CD4-positive, alpha-beta T cell (primary cell): ENCODE measurements at regions not wholly inside any gene's neighbourhood (a gene's known extent, or its start where the extent isn't known, plus 50 kb on each side); places are given as distances from the start of the nearest gene placed in this dataset.

Source experiments
- ATAC-seq: fragments of 200-7000 bp; cut with Tn5 transposase; one replicate; pipeline ENCODE4 v1.10.0; 2022; ENCODE audit warnings: mild to moderate bottlenecking; ENCODE audit not compliant: poor library complexity
- CTCF ChIA-PET: fragments of 350-600 bp; sonication (Branson Sonifier 250); formaldehyde crosslinking; loops from one replicate; lab custom pipeline; 2021; ENCODE audit warnings: antibody characterized with exemption, inconsistent platforms; lab: Charles Lee
- POLR2A ChIA-PET: fragments of 350-600 bp; sonication (Branson Sonifier 250); formaldehyde crosslinking; loops from one replicate; lab custom pipeline; 2021; ENCODE audit warnings: antibody characterized with exemption, inconsistent platforms; lab: Charles Lee
- DNase-seq, 14 experiments: peaks; one replicate each; pipeline ENCODE4 v3.0.0-alpha.2; 2013 to 2020; ENCODE audit warnings: mixed read lengths in 2 of 14
- H3K27ac ChIP-seq, 2 donors: one replicate each; pipeline versions ENCODE4 v1.5.1 to v1.7.0; 2013; ENCODE audit warnings: low read length in 2 of 2, low read depth in 1 of 2, mild to moderate bottlenecking in 1 of 2
- H3K27me3 ChIP-seq, 2 experiments: 1 replicate in 1 of 2; 2 replicates in 1 of 2; pipeline versions ENCODE4 v1.6.1 to v1.7.0; 2013; ENCODE audit warnings: low read length in 2 of 2, control low read depth in 1 of 2, mild to moderate bottlenecking in 1 of 2, moderate library complexity in 1 of 2; ENCODE audit not compliant: insufficient read depth in 2 of 2, control insufficient read depth in 1 of 2
- H3K36me3 ChIP-seq: one replicate; pipeline ENCODE4 v1.6.1; 2013; ENCODE audit warnings: low read length, control low read depth; ENCODE audit not compliant: insufficient read depth
- H3K4me1 ChIP-seq: one replicate; pipeline ENCODE4 v1.6.1; 2013; ENCODE audit warnings: low read length, control low read depth; ENCODE audit not compliant: insufficient read depth
- H3K4me3 ChIP-seq: one replicate; pipeline ENCODE4 v1.5.1; 2013; ENCODE audit warnings: mild to moderate bottlenecking, low read length, moderate library complexity
- H3K9me3 ChIP-seq, 2 experiments: 1 replicate in 1 of 2; 2 replicates in 1 of 2; pipeline versions ENCODE4 v1.6.1 to v1.7.0; 2013; ENCODE audit warnings: low read length in 2 of 2, mild to moderate bottlenecking in 2 of 2, control low read depth in 1 of 2, moderate library complexity in 1 of 2; ENCODE audit not compliant: control insufficient read depth in 1 of 2, insufficient read depth in 1 of 2
- H3K27ac Mint-ChIP-seq: one replicate; pipeline ENCODE4 v1.8.0; 2020; ENCODE audit warnings: mixed read lengths
- H3K27me3 Mint-ChIP-seq: one replicate; pipeline ENCODE4 v1.8.0; 2021; ENCODE audit warnings: mixed read lengths
- H3K36me3 Mint-ChIP-seq: one replicate; pipeline ENCODE4 v1.8.0; 2021; ENCODE audit warnings: low read depth, mixed read lengths
- H3K4me1 Mint-ChIP-seq: one replicate; pipeline ENCODE4 v1.8.0; 2021; ENCODE audit warnings: low read depth, mixed read lengths
- H3K4me3 Mint-ChIP-seq: one replicate; pipeline ENCODE4 v1.8.0; 2020; ENCODE audit warnings: mild to moderate bottlenecking, mixed read lengths
- H3K9me3 Mint-ChIP-seq: one replicate; pipeline ENCODE4 v1.8.0; 2020; ENCODE audit warnings: mixed read lengths
- CTCF ChIP-seq: fragments of 200-600 bp; IDR thresholded peaks from one replicate; pipeline ENCODE4 v1.8.0; 2022; ENCODE audit warnings: antibody characterized with exemption, mild to moderate bottlenecking
- intact Hi-C, 2 experiments: fragments of 100-400 bp; cut with DNase I in 1 of 2; cut with micrococcal nuclease in 1 of 2; formaldehyde crosslinking; loops; one replicate each; pipeline versions ENCODE4 v1.15.1 to v1.9.0; 2023 to 2025; cut with DNase I, micrococcal nuclease

GRCh38 chr12:42030588-42030987, 114.1 kb downstream of the GXYLT1 start:
- ATAC-seq (no peak), DNase-seq (no peak)
- no peak for TF ChIP-seq CTCF
- ChIA-PET CTCF (no interaction called here), POLR2A (no interaction called here)
- Mint-ChIP-seq H3K36me3 (no peaks in the 10 kb centered on the region), H3K27ac (no peak overlapping the region), H3K4me1 (no peaks in the 10 kb centered on the region), H3K27me3 (peaks cover 19% of the 10 kb centered on the region), H3K9me3 (no peaks in the 10 kb centered on the region), H3K4me3 (no peak overlapping the region)
- Histone ChIP-seq H3K9me3 (no peaks in the 10 kb centered on the region), H3K4me3 (no peak overlapping the region), H3K27me3 (peaks cover 0 to 7% of the 10 kb centered on the region in 2 experiments), H3K4me1 (no peaks in the 10 kb centered on the region), H3K27ac (no peak overlapping the region), H3K36me3 (no peaks in the 10 kb centered on the region)
- intact Hi-C loops: no loop called here

- ChIA-PET POLR2A (no interaction called here), CTCF (no interaction called here)
- H3K27me3 Mint-ChIP-seq: peaks cover 28% of the 10 kb centered on the region
- no peak overlapping the region for H3K27ac Mint-ChIP-seq
- ATAC-seq (no peak), DNase-seq (no peak)
- H3K9me3 Mint-ChIP-seq: no peaks in the 10 kb centered on the region
- no peak for TF ChIP-seq CTCF
- H3K36me3 Mint-ChIP-seq: no peaks in the 10 kb centered on the region
- Histone ChIP-seq H3K36me3 (no peaks in the 10 kb centered on the region), H3K27me3 (peaks cover 3 to 8% of the 10 kb centered on the region in 2 experiments), H3K4me3 (no peak overlapping the region), H3K4me1 (peaks cover 8% of the 10 kb centered on the region), H3K27ac (no peak overlapping the region), H3K9me3 (no peaks in the 10 kb centered on the region)
- peaks cover 9% of the 10 kb centered on the region for H3K4me1 Mint-ChIP-seq
- intact Hi-C loops: no loop called here
- H3K4me3 Mint-ChIP-seq: no peak overlapping the region
Measured at GRCh38 chr12:42027546-42027945, 117.1 kb downstream of the GXYLT1 start.

GRCh38 chr12:42024495-42024830, 120.2 kb downstream of the GXYLT1 start:
- Mint-ChIP-seq H3K36me3 (no peaks in the 10 kb centered on the region), H3K4me3 (peak overlapping the region; percentile 73), H3K27me3 (peaks cover 25% of the 10 kb centered on the region), H3K27ac (no peak overlapping the region), H3K9me3 (no peaks in the 10 kb centered on the region), H3K4me1 (peaks cover 9% of the 10 kb centered on the region)
- intact Hi-C loops: loop anchor here (5.0 kb wide), 3 partner anchors 308 to 1077 kb away; no protein-coding TSS in a partner anchor
- Histone ChIP-seq H3K4me3 (peak overlapping the region; percentile 36), H3K27me3 (peaks cover 3 to 8% of the 10 kb centered on the region in 2 experiments), H3K4me1 (peaks cover 8% of the 10 kb centered on the region), H3K27ac (no peak overlapping the region), H3K9me3 (no peaks in the 10 kb centered on the region), H3K36me3 (no peaks in the 10 kb centered on the region)
- ChIA-PET CTCF (interaction anchor here (0.7 to 1.7 kb wide), 9 partner anchors 9 to 747 kb away, joined by 3 to 7 read pairs (median 5); no protein-coding TSS in a partner anchor), POLR2A (interaction anchor here (0.7 kb wide), 1 partner anchor 9 kb away, joined by 3 read pairs; no protein-coding TSS in a partner anchor)
- no peak for DNase-seq
- no peak for ATAC-seq
- TF ChIP-seq CTCF: peak; percentile 45
